ENCODE measurements at regions not wholly inside any gene's neighbourhood (a gene's known extent, or its start where the extent isn't known, plus 50 kb on each side); places are given as distances from the start of the nearest gene placed in this dataset.

- Histone ChIP-seq H2BK20ac (ENCODE audit: low read depth, low read length, poor library complexity, severe bottlenecking) (no peak overlapping the region), H3K14ac (ENCODE audit: insufficient read depth, low read length) (no peak overlapping the region), H4K20me1 (ENCODE audit: control insufficient read depth, insufficient read depth, insufficient read length) (no peaks in the 10 kb centered on the region), H2BK12ac (ENCODE audit: insufficient read length, low read depth, low read length) (no peak overlapping the region), H3K79me2 (ENCODE audit: insufficient read depth, low read length) (no peaks in the 10 kb centered on the region), H4K5ac (ENCODE audit: insufficient read length, low read depth, low read length) (no peak overlapping the region), H3K9me3 (ENCODE audit: control insufficient read depth, low read depth, low read length) (no peaks in the 10 kb centered on the region), H3K23me2 (ENCODE audit: insufficient read length, low read depth, low read length, poor library complexity, severe bottlenecking) (no peaks in the 10 kb centered on the region), H2BK15ac (ENCODE audit: low read depth, low read length) (no peak overlapping the region), H3T11ph (ENCODE audit: low read length) (no peak overlapping the region), H3K27me3 (ENCODE audit: insufficient read depth, low read length) (no peaks in the 10 kb centered on the region), H3K23ac (ENCODE audit: insufficient read length, low read depth, low read length) (no peak overlapping the region), H3K27ac (ENCODE audit: insufficient read length, low read depth, low read length) (no peak overlapping the region), H2BK5ac (ENCODE audit: insufficient read length, low read length) (no peak overlapping the region), H2BK120ac (ENCODE audit: low read depth, low read length, poor library complexity, severe bottlenecking) (no peak overlapping the region), H3K18ac (ENCODE audit: insufficient read length, low read depth, low read length) (no peak overlapping the region), H2AFZ (ENCODE audit: low read length) (no peak overlapping the region), H3K9ac (ENCODE audit: extremely low read depth, insufficient read length, low read length) (no peak overlapping the region), H3K4me2 (ENCODE audit: insufficient read depth, insufficient read length, low read length) (no peak overlapping the region), H3K79me1 (ENCODE audit: insufficient read depth, low read depth, low read length, poor library complexity, severe bottlenecking) (no peaks in the 10 kb centered on the region), H3K4ac (ENCODE audit: low read depth, low read length) (no peak overlapping the region), H3K56ac (ENCODE audit: insufficient read length, low read depth, low read length) (no peak overlapping the region), H3K4me1 (ENCODE audit: insufficient read depth, low read length) (no peaks in the 10 kb centered on the region), H4K91ac (ENCODE audit: insufficient read length, low read depth, low read length) (no peak overlapping the region), H4K8ac (replicated peaks; ENCODE audit: insufficient read length, low read depth, low read length) (no peak overlapping the region), H2AK5ac (ENCODE audit: insufficient read length, low read length) (no peak overlapping the region)
- Mint-ChIP-seq H3K27ac (no peak overlapping the region), H3K4me1 (peaks cover 5 to 7% of the 10 kb centered on the region in 2 experiments; a peak in 3 of 4 replicates), H3K4me3 (no peak overlapping the region), H3K9me3 (no peaks in the 10 kb centered on the region), H3K27me3 (ENCODE audit: low read depth) (no peaks in the 10 kb centered on the region), H3K36me3 (ENCODE audit: insufficient read depth in 1 of 3, low read depth in 3 of 3) (no peaks in the 10 kb centered on the region)
- no peak for DNase-seq
- no peak for TF ChIP-seq CTCF (conservative IDR thresholded peaks at IDR 0.05)
Observed at GRCh38 chr15:35724626-35725025, 178.7 kb upstream of the DPH6 start.

All from H9 (cell line).